ENCODE measurements at regions not wholly inside any gene's neighbourhood (a gene's known extent, or its start where the extent isn't known, plus 50 kb on each side); places are given as distances from the start of the nearest gene placed in this dataset.

DNA sequence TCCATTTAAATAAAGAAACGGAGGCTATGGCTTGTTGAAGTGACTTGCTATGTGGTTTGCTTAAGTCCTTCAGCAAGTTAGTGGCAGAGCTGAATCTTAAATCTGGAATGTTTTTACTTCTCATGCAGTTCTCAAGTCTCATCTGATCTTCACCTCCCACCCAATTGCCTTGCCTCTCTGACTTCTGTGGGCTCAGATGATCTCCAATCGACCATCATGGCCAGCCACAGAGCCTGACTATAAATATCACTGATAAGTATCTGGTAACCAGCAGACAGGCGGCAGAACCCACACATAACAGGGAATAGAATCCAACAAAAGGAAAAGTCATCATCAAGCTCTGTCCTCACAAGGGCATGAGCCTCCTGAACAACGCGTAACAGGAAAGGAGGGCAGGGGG is 149.9 kb downstream of the FAM114A2 start:
- no peak overlapping the region for H3K4me3 ChIP-seq (ENCODE audit: low read length in 2 of 2)
- no peak for DNase-seq (ENCODE audit: low read depth in 6 of 9, low spot score in 9 of 9)
- no peaks in the 10 kb centered on the region for H3K9me3 ChIP-seq (ENCODE audit: control insufficient read depth in 2 of 2, insufficient read depth in 1 of 2, low read length in 1 of 2)
- H3K4me1 ChIP-seq (ENCODE audit: control insufficient read depth in 2 of 2, insufficient read depth in 2 of 2, low read length in 2 of 2): no peaks in the 10 kb centered on the region
- no peak overlapping the region for H3K27ac ChIP-seq (ENCODE audit: low read depth in 1 of 2, low read length in 1 of 2)
- H3K27me3 ChIP-seq (ENCODE audit: control insufficient read depth in 2 of 2, insufficient read depth in 1 of 2, low read length in 1 of 2): no peaks in the 10 kb centered on the region
- no peaks in the 10 kb centered on the region for H3K36me3 ChIP-seq (ENCODE audit: control insufficient read depth in 2 of 2, insufficient read depth in 2 of 2, low read length in 1 of 2)
- 63% methylated on average over 5 of the region's 5 CpGs for WGBS

DNA sequence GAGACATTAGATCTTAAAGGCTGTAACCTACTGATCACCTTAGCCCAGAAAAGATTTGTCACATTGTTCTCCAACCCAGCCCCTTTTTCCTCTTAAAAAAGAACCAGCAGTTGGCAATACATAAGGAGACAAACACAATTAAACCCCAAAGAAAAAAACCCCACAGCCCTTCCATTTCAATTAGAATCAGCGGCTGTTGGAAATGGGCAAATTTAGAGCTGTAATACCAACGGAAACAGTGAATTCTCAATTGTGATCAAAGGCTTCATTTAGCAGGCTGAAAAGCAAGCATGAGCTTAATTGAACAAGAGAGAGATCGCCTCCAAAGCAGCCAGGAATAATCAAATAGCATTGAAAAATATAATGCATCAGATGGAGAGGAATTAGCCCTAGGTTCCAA is 153.6 kb downstream of the FAM114A2 start:
- Histone ChIP-seq H3K27ac (ENCODE audit: low read depth in 1 of 2, low read length in 1 of 2) (no peak overlapping the region), H3K9me3 (ENCODE audit: control insufficient read depth in 2 of 2, insufficient read depth in 1 of 2, low read length in 1 of 2) (no peaks in the 10 kb centered on the region), H3K36me3 (ENCODE audit: control insufficient read depth in 2 of 2, insufficient read depth in 2 of 2, low read length in 1 of 2) (no peaks in the 10 kb centered on the region), H3K4me1 (ENCODE audit: control insufficient read depth in 2 of 2, insufficient read depth in 2 of 2, low read length in 2 of 2) (no peaks in the 10 kb centered on the region), H3K27me3 (ENCODE audit: control insufficient read depth in 2 of 2, insufficient read depth in 1 of 2, low read length in 1 of 2) (no peaks in the 10 kb centered on the region), H3K4me3 (ENCODE audit: low read length in 2 of 2) (no peak overlapping the region)
- WGBS: 93% methylated on average over 3 of the region's 3 CpGs
- DNase-seq (ENCODE audit: low read depth in 6 of 9, low spot score in 9 of 9): no peak

DNA sequence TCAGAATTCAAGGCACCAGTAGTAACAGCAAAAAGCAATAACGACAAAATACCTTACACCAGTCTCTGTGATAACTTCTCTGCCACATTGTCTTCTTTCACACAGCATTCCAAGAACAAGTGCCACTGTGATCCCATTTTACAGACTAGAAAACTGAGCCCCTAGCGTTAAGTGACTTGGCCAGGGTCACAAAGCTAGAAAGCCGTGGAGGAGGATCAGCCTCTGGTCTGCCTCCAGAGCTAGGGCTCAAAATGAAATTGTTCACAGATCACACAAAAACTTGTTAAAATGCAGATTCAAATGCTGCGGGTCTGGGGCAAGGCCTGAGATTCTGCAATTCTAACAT is 154.1 kb downstream of the FAM114A2 start:
- H3K4me1 ChIP-seq (ENCODE audit: control insufficient read depth in 2 of 2, insufficient read depth in 2 of 2, low read length in 2 of 2): no peaks in the 10 kb centered on the region
- no peaks in the 10 kb centered on the region for H3K9me3 ChIP-seq (ENCODE audit: control insufficient read depth in 2 of 2, insufficient read depth in 1 of 2, low read length in 1 of 2)
- H3K4me3 ChIP-seq (ENCODE audit: low read length in 2 of 2): no peak overlapping the region
- no peak overlapping the region for H3K27ac ChIP-seq (ENCODE audit: low read depth in 1 of 2, low read length in 1 of 2)
- DNase-seq (ENCODE audit: low read depth in 6 of 9, low spot score in 9 of 9): no peak
- WGBS: 95% methylated on average over 4 of the region's 4 CpGs
- no peaks in the 10 kb centered on the region for H3K36me3 ChIP-seq (ENCODE audit: control insufficient read depth in 2 of 2, insufficient read depth in 2 of 2, low read length in 1 of 2)
- H3K27me3 ChIP-seq (ENCODE audit: control insufficient read depth in 2 of 2, insufficient read depth in 1 of 2, low read length in 1 of 2): no peaks in the 10 kb centered on the region

DNA sequence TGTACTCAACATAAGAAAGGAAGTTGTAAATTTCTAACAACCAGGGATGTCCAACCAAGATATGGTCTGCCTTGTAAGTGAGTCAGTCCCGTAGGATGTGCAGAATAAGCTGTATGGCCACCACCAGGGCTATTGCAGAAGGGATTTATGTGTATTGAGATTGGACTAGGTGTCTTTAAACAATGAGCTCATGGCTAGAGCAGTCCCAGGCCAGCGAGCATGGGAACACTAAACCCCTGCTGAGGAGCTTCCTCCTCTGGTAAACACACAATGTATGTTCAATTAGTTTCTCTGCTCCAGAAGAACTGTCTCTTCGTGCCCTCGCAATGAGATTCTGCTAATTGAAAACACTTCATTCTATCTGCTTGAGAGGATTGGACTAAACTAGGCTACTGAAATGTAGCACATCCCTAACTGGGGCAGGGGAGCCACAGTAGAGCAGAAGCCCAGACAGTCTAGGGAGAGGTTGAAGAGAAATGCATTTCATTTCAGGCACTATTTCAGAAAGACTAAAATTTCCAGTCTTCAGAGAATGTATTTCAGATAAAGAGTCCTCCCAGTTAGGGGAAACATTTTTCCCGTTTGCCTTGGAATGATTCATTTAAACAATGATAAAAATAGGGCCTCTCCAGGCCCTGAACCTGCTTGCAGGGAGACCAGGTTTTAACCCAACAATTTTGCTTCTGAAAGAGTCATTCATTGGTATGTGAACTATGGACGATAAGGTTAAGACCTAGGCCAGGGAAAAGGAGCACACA is 154.7 kb downstream of the FAM114A2 start:
- Histone ChIP-seq H3K36me3 (ENCODE audit: control insufficient read depth in 2 of 2, insufficient read depth in 2 of 2, low read length in 1 of 2) (no peaks in the 10 kb centered on the region), H3K4me3 (ENCODE audit: low read length in 2 of 2) (no peak overlapping the region), H3K27ac (ENCODE audit: low read depth in 1 of 2, low read length in 1 of 2) (no peak overlapping the region), H3K4me1 (ENCODE audit: control insufficient read depth in 2 of 2, insufficient read depth in 2 of 2, low read length in 2 of 2) (no peaks in the 10 kb centered on the region), H3K27me3 (ENCODE audit: control insufficient read depth in 2 of 2, insufficient read depth in 1 of 2, low read length in 1 of 2) (no peaks in the 10 kb centered on the region), H3K9me3 (ENCODE audit: control insufficient read depth in 2 of 2, insufficient read depth in 1 of 2, low read length in 1 of 2) (no peaks in the 10 kb centered on the region)
- 68% methylated on average over 6 of the region's 6 CpGs for WGBS
- DNase-seq (ENCODE audit: low read depth in 6 of 9, low spot score in 9 of 9): no peak

DNA sequence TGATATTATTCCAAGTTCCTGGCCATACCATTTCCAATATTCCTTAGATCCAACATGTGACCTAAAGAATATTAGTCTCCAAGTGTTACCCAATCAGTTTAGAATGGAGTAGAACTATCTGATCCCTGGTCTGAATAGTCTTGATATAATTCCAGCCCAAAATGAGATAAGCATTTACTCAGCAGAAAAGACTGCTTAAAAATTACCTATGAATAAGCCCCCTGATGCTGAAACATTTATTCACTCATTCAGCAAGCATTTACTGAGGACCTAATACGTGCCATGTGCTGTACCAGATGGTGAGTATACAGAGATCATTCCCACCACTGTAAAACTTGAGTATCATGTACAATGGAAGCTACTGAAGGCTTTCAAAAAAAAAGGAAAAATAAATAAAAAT is 157.0 kb downstream of the FAM114A2 start:
- no peak overlapping the region for H3K4me3 ChIP-seq (ENCODE audit: low read length in 2 of 2)
- no peak for DNase-seq (ENCODE audit: low read depth in 6 of 9, low spot score in 9 of 9)
- H3K36me3 ChIP-seq (ENCODE audit: control insufficient read depth in 2 of 2, insufficient read depth in 2 of 2, low read length in 1 of 2): no peaks in the 10 kb centered on the region
- no peaks in the 10 kb centered on the region for H3K27me3 ChIP-seq (ENCODE audit: control insufficient read depth in 2 of 2, insufficient read depth in 1 of 2, low read length in 1 of 2)
- H3K4me1 ChIP-seq (ENCODE audit: control insufficient read depth in 2 of 2, insufficient read depth in 2 of 2, low read length in 2 of 2): no peaks in the 10 kb centered on the region
- WGBS: 80% methylated on average over 1 of the region's 1 CpG
- no peak overlapping the region for H3K27ac ChIP-seq (ENCODE audit: low read depth in 1 of 2, low read length in 1 of 2)
- no peaks in the 10 kb centered on the region for H3K9me3 ChIP-seq (ENCODE audit: control insufficient read depth in 2 of 2, insufficient read depth in 1 of 2, low read length in 1 of 2)

DNA sequence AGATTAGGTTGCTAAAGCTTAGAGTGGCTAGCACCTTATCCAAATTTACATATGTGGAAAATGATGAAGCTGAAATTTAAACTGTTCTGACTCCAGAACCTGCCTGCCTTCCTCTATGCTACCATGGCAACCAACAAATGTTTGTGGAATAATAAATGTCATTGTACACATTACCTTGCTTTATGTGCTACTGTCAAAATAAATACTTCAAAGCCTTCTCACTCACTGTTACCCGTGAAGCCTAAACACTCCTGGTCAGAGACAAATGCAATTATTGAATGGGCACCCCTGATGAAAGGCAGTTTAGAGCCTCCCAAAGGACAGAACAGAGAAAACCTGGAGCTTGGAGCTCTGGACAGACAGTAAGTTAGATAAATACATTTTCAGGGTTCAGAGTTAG is 158.6 kb downstream of the FAM114A2 start:
- DNase-seq (ENCODE audit: low read depth in 6 of 9, low spot score in 9 of 9): no peak
- no peaks in the 10 kb centered on the region for H3K27me3 ChIP-seq (ENCODE audit: control insufficient read depth in 2 of 2, insufficient read depth in 1 of 2, low read length in 1 of 2)
- H3K9me3 ChIP-seq (ENCODE audit: control insufficient read depth in 2 of 2, insufficient read depth in 1 of 2, low read length in 1 of 2): no peaks in the 10 kb centered on the region
- no peak overlapping the region for H3K27ac ChIP-seq (ENCODE audit: low read depth in 1 of 2, low read length in 1 of 2)
- H3K36me3 ChIP-seq (ENCODE audit: control insufficient read depth in 2 of 2, insufficient read depth in 2 of 2, low read length in 1 of 2): no peaks in the 10 kb centered on the region
- no peaks in the 10 kb centered on the region for H3K4me1 ChIP-seq (ENCODE audit: control insufficient read depth in 2 of 2, insufficient read depth in 2 of 2, low read length in 2 of 2)
- WGBS: 67% methylated on average over 1 of the region's 1 CpG
- no peak overlapping the region for H3K4me3 ChIP-seq (ENCODE audit: low read length in 2 of 2)

DNA sequence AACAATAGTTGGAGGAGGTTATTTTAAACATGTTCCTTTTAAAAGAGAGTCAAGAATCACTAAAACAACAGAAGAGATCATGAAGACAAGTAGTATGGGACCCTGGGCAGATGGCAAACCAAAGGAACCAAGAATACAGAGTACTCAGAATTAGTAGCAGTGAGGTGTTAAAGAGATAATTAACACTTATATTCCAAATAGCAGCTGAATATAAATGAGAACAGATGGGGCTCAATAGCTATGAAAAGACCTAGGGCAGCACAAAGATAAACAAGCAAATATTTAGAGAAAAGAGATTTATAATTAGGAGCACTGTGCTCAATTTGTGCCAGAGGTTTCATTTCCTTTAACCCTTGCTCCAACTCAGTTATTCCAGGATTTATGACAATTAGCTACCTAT is 159.1 kb downstream of the FAM114A2 start:
- H3K36me3 ChIP-seq (ENCODE audit: control insufficient read depth in 2 of 2, insufficient read depth in 2 of 2, low read length in 1 of 2): no peaks in the 10 kb centered on the region
- H3K27ac ChIP-seq (ENCODE audit: low read depth in 1 of 2, low read length in 1 of 2): no peak overlapping the region
- no peaks in the 10 kb centered on the region for H3K9me3 ChIP-seq (ENCODE audit: control insufficient read depth in 2 of 2, insufficient read depth in 1 of 2, low read length in 1 of 2)
- H3K4me1 ChIP-seq (ENCODE audit: control insufficient read depth in 2 of 2, insufficient read depth in 2 of 2, low read length in 2 of 2): no peaks in the 10 kb centered on the region
- DNase-seq (ENCODE audit: low read depth in 6 of 9, low spot score in 9 of 9): no peak
- no peaks in the 10 kb centered on the region for H3K27me3 ChIP-seq (ENCODE audit: control insufficient read depth in 2 of 2, insufficient read depth in 1 of 2, low read length in 1 of 2)
- H3K4me3 ChIP-seq (ENCODE audit: low read length in 2 of 2): no peak overlapping the region

DNA sequence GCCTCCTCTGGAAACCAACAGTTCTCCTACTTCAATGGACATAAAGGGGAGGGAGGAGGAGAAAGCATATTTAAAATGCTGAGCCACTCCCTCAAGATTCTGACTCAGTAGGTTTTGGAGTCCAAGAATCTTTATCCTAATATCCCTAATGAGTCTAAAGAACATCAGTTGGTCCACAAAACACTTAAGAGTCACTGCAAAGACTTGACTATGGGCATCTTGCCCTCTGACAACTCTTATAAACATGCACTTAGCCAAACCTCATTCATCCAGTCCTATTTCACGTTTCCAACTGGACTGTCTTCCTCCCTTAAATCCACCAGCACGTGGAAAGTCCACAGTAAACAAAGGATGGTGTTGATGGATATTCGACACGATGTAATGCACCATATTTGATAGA is 172.5 kb downstream of the FAM114A2 start:
- H3K36me3 ChIP-seq (ENCODE audit: control insufficient read depth in 2 of 2, insufficient read depth in 2 of 2, low read length in 1 of 2): no peaks in the 10 kb centered on the region
- H3K27me3 ChIP-seq (ENCODE audit: control insufficient read depth in 2 of 2, insufficient read depth in 1 of 2, low read length in 1 of 2): no peaks in the 10 kb centered on the region
- WGBS: 90% methylated on average over 4 of the region's 4 CpGs
- no peak overlapping the region for H3K4me3 ChIP-seq (ENCODE audit: low read length in 2 of 2)
- no peaks in the 10 kb centered on the region for H3K4me1 ChIP-seq (ENCODE audit: control insufficient read depth in 2 of 2, insufficient read depth in 2 of 2, low read length in 2 of 2)
- no peaks in the 10 kb centered on the region for H3K9me3 ChIP-seq (ENCODE audit: control insufficient read depth in 2 of 2, insufficient read depth in 1 of 2, low read length in 1 of 2)
- H3K27ac ChIP-seq (ENCODE audit: low read depth in 1 of 2, low read length in 1 of 2): no peak overlapping the region
- no peak for DNase-seq (ENCODE audit: low read depth in 6 of 9, low spot score in 9 of 9)

DNA sequence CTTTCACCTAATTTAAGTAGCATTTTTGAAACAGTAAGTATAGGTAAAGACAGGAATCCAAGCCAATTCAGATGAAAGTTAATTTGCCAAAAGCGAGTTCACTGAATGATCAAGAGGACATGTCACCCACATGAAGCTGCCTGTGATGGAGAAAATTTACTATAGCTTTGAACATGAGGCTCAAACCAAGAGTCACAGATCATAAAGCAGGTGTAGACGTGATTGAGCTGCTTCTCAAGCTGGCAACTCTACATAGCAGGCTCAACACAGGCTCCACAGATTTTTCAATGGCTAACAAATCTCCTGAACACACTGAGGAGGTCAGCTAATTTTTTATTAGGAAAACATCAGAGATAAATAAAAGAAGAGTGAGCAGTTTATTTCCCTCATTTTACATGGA is 173.7 kb downstream of the FAM114A2 start:
- no peaks in the 10 kb centered on the region for H3K27me3 ChIP-seq (ENCODE audit: control insufficient read depth in 2 of 2, insufficient read depth in 1 of 2, low read length in 1 of 2)
- no peak for DNase-seq (ENCODE audit: low read depth in 6 of 9, low spot score in 9 of 9)
- no peaks in the 10 kb centered on the region for H3K36me3 ChIP-seq (ENCODE audit: control insufficient read depth in 2 of 2, insufficient read depth in 2 of 2, low read length in 1 of 2)
- no peak overlapping the region for H3K27ac ChIP-seq (ENCODE audit: low read depth in 1 of 2, low read length in 1 of 2)
- no peaks in the 10 kb centered on the region for H3K9me3 ChIP-seq (ENCODE audit: control insufficient read depth in 2 of 2, insufficient read depth in 1 of 2, low read length in 1 of 2)
- WGBS: 92% methylated on average over 2 of the region's 2 CpGs
- no peak overlapping the region for H3K4me3 ChIP-seq (ENCODE audit: low read length in 2 of 2)
- H3K4me1 ChIP-seq (ENCODE audit: control insufficient read depth in 2 of 2, insufficient read depth in 2 of 2, low read length in 2 of 2): no peaks in the 10 kb centered on the region

DNA sequence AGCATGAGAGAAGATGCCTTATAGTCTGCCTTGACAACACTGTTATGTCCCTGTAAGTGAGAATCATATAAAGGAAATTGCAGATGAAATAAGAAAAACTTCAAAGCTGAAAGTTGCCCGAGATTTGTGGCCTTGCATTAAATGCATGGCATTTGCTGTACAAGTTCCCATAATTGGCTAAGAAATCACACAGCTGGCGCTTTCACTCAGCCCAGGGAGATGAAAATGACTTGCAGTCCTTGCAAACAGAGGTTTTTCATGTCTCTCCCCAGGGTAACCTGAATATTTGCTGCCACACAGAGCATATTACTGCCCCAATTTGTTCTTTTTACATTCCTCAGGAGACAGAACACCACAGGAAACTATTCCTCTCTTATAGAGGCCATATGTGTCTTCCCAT is 174.8 kb downstream of the FAM114A2 start:
- no peaks in the 10 kb centered on the region for H3K9me3 ChIP-seq (ENCODE audit: control insufficient read depth in 2 of 2, insufficient read depth in 1 of 2, low read length in 1 of 2)
- no peaks in the 10 kb centered on the region for H3K27me3 ChIP-seq (ENCODE audit: control insufficient read depth in 2 of 2, insufficient read depth in 1 of 2, low read length in 1 of 2)
- H3K4me3 ChIP-seq (ENCODE audit: low read length in 2 of 2): no peak overlapping the region
- no peak overlapping the region for H3K27ac ChIP-seq (ENCODE audit: low read depth in 1 of 2, low read length in 1 of 2)
- WGBS: 93% methylated on average over 2 of the region's 2 CpGs
- H3K36me3 ChIP-seq (ENCODE audit: control insufficient read depth in 2 of 2, insufficient read depth in 2 of 2, low read length in 1 of 2): no peaks in the 10 kb centered on the region
- no peak for DNase-seq (ENCODE audit: low read depth in 6 of 9, low spot score in 9 of 9)
- H3K4me1 ChIP-seq (ENCODE audit: control insufficient read depth in 2 of 2, insufficient read depth in 2 of 2, low read length in 2 of 2): no peaks in the 10 kb centered on the region

Measured in thymus (tissue), 11 donors.